ENCODE measurements at regions not wholly inside any gene's neighbourhood (a gene's known extent, or its start where the extent isn't known, plus 50 kb on each side); places are given as distances from the start of the nearest gene placed in this dataset.

DNA sequence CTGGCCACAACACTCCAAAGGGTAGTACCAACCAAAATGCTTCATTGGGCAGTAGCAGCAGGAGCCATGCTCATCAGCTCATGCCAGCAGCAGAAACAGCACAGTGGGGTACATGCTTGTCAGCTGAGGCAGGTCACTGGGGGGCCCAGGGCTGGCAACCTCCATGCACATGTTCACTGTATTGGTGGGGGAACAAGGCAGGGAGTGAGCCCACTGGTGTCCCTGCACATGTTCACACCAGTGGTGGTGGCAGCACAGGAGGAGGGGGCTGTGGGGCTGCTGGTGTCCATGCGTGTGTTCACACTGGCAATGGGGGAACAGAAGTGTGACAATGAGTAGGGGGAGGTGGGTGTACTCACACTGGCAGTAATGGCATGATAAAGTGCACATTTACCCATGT is 254.3 kb upstream of the KIF2A start:
- Mint-ChIP-seq H3K4me1 (ENCODE audit: low read depth, unreplicated experiment) (no peaks in the 10 kb centered on the region), H3K36me3 (ENCODE audit: insufficient read depth, unreplicated experiment) (no peaks in the 10 kb centered on the region), H3K4me3 (ENCODE audit: low read depth, unreplicated experiment) (no peak overlapping the region), H3K27ac (ENCODE audit: unreplicated experiment) (no peak overlapping the region), H3K9me3 (ENCODE audit: low read depth, unreplicated experiment) (peaks cover 3% of the 10 kb centered on the region), H3K27me3 (ENCODE audit: unreplicated experiment) (peaks cover 92% of the 10 kb centered on the region)
- DNase-seq: no peak
- CTCF ChIA-PET: no interaction called here
- intact Hi-C loops (cut with micrococcal nuclease; ENCODE audit: unreplicated experiment): no loop called here
- TF ChIP-seq, protein P1, sequence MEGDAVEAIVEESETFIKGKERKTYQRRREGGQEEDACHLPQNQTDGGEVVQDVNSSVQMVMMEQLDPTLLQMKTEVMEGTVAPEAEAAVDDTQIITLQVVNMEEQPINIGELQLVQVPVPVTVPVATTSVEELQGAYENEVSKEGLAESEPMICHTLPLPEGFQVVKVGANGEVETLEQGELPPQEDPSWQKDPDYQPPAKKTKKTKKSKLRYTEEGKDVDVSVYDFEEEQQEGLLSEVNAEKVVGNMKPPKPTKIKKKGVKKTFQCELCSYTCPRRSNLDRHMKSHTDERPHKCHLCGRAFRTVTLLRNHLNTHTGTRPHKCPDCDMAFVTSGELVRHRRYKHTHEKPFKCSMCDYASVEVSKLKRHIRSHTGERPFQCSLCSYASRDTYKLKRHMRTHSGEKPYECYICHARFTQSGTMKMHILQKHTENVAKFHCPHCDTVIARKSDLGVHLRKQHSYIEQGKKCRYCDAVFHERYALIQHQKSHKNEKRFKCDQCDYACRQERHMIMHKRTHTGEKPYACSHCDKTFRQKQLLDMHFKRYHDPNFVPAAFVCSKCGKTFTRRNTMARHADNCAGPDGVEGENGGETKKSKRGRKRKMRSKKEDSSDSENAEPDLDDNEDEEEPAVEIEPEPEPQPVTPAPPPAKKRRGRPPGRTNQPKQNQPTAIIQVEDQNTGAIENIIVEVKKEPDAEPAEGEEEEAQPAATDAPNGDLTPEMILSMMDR (IDR thresholded peaks at IDR 0.05; ENCODE audit: unreplicated experiment): no peak
- BruUV-seq (replicated peaks): no TSS peak

DNA sequence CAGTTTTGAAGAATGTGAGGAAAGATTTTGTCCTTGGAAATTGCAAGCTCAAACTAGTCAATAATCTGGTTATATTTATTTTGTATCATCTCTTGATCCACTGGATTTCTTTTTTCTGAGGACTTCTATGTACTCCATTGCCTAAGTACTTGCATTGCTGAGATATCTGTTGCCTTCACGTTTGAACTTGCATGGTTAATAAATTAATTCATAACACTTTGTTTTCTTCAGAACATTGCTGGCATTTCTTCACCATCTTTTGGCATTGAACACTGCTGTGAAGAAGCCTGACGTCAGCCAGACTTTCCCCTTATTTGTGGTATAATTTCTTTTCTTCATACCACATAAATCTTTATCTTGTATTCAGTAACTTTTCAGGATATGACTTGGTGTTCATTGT is 246.0 kb upstream of the KIF2A start:
- no peak overlapping the region for H3K4me3 Mint-ChIP-seq (ENCODE audit: low read depth, unreplicated experiment)
- H3K27me3 Mint-ChIP-seq (ENCODE audit: unreplicated experiment): peaks cover 57% of the 10 kb centered on the region
- TF ChIP-seq, protein P1 (IDR thresholded peaks at IDR 0.05; ENCODE audit: unreplicated experiment): no peak
- no peak overlapping the region for H3K27ac Mint-ChIP-seq (ENCODE audit: unreplicated experiment)
- DNase-seq: no peak
- intact Hi-C loops (cut with micrococcal nuclease; ENCODE audit: unreplicated experiment): no loop called here
- peaks cover 3% of the 10 kb centered on the region for H3K9me3 Mint-ChIP-seq (ENCODE audit: low read depth, unreplicated experiment)
- no TSS peak for BruUV-seq (replicated peaks)
- no peaks in the 10 kb centered on the region for H3K36me3 Mint-ChIP-seq (ENCODE audit: insufficient read depth, unreplicated experiment)
- no peaks in the 10 kb centered on the region for H3K4me1 Mint-ChIP-seq (ENCODE audit: low read depth, unreplicated experiment)
- CTCF ChIA-PET: no interaction called here

DNA sequence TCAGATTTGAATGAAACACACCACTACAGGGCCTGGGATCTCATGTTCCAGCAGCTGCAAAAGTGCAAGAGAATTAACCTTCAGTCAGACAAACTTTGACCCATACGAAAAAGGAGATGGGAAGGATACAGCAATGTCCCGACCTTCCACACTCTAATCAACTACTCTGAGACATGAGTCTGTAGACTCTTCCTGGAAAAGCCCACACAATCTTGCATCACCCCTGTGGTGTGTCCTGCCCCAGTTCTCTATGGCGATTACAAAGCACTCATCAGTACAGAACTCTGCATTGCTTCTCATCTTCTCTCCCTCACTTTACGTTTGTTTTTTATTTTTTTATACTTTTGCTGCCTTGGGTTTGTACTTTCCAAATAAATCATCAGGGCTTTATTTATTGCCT is 241.0 kb upstream of the KIF2A start:
- CTCF ChIA-PET: no interaction called here
- Mint-ChIP-seq H3K36me3 (ENCODE audit: insufficient read depth, unreplicated experiment) (no peaks in the 10 kb centered on the region), H3K4me1 (ENCODE audit: low read depth, unreplicated experiment) (no peaks in the 10 kb centered on the region), H3K9me3 (ENCODE audit: low read depth, unreplicated experiment) (no peaks in the 10 kb centered on the region), H3K27ac (ENCODE audit: unreplicated experiment) (no peak overlapping the region), H3K4me3 (ENCODE audit: low read depth, unreplicated experiment) (no peak overlapping the region), H3K27me3 (ENCODE audit: unreplicated experiment) (peaks cover 68% of the 10 kb centered on the region)
- TF ChIP-seq, protein P1 (IDR thresholded peaks at IDR 0.05; ENCODE audit: unreplicated experiment): no peak
- BruUV-seq (replicated peaks): no TSS peak
- intact Hi-C loops (cut with micrococcal nuclease; ENCODE audit: unreplicated experiment): no loop called here
- no peak for DNase-seq

DNA sequence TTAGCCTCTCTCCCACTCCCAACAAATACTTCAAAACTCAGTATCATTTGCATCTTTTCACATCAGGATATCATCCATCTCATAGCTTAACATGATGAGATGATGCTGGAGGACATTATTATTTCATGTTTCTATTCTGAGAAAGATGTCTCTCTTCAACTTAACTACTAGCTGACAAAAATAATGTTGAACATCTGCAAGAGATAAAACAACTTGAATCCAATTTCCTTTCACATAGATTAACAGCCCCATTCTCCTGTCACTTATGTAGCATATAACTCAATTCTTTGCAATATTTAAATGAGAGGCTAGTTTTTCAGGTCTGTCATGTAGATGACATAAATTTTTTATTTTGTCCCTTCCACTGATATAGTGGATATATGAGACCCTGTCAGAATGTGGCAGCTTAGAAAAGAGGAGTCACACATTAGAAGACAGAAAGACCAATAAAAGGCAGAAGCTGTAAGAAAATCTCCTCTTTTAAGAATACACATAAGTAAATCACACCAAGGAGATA is 239.2 kb upstream of the KIF2A start:
- CTCF ChIA-PET: no interaction called here
- H3K4me3 Mint-ChIP-seq (ENCODE audit: low read depth, unreplicated experiment): no peak overlapping the region
- H3K36me3 Mint-ChIP-seq (ENCODE audit: insufficient read depth, unreplicated experiment): no peaks in the 10 kb centered on the region
- intact Hi-C loops (cut with micrococcal nuclease; ENCODE audit: unreplicated experiment): no loop called here
- DNase-seq: no peak
- H3K9me3 Mint-ChIP-seq (ENCODE audit: low read depth, unreplicated experiment): no peaks in the 10 kb centered on the region
- H3K27ac Mint-ChIP-seq (ENCODE audit: unreplicated experiment): no peak overlapping the region
- H3K27me3 Mint-ChIP-seq (ENCODE audit: unreplicated experiment): peaks cover 54% of the 10 kb centered on the region
- TF ChIP-seq, protein P1 (IDR thresholded peaks at IDR 0.05; ENCODE audit: unreplicated experiment): no peak
- BruUV-seq (replicated peaks): no TSS peak
- H3K4me1 Mint-ChIP-seq (ENCODE audit: low read depth, unreplicated experiment): no peaks in the 10 kb centered on the region
